Tibial nerve (tissue), 4 donors: ENCODE measurements at regions not wholly inside any gene's neighbourhood (a gene's known extent, or its start where the extent isn't known, plus 50 kb on each side); places are given as distances from the start of the nearest gene placed in this dataset.
"Not testable (repeated sequence)": the region's sequence is repeated elsewhere in the genome, so short reads cannot be mapped to it uniquely, and the experiment has no call there.

Experiments used
- DNase-seq, 2 donors: peaks; one replicate each; pipeline ENCODE4 v3.0.0-alpha.2; 2019; ENCODE audit warnings: low spot score in 2 of 2
- H3K27ac ChIP-seq, 4 donors: fragments of 200-600 bp; sonication (generic) in 3 of 4; one replicate each; pipeline ENCODE4 v1.5.1; 2017 to 2019; ENCODE audit warnings: mild to moderate bottlenecking in 1 of 4
- H3K27me3 ChIP-seq, 2 donors: fragments of 200-600 bp; sonication (generic) in 1 of 2; one replicate each; pipeline versions ENCODE4 v1.5.1 to v1.6.0; 2017 to 2019
- H3K36me3 ChIP-seq, 3 donors: fragments of 200-600 bp; sonication (generic); one replicate each; pipeline ENCODE4 v1.5.1; 2018 to 2019
- H3K4me1 ChIP-seq, 4 donors: fragments of 200-600 bp; sonication (generic) in 3 of 4; one replicate each; pipeline ENCODE4 v1.5.1; 2017 to 2019
- H3K4me3 ChIP-seq, 4 donors: fragments of 200-600 bp; sonication (generic) in 3 of 4; one replicate each; pipeline ENCODE4 v1.5.1; 2017 to 2019; ENCODE audit warnings: mild to moderate bottlenecking in 1 of 4, moderate library complexity in 1 of 4
- H3K9me3 ChIP-seq, 4 donors: fragments of 200-600 bp; sonication (generic) in 3 of 4; one replicate each; pipeline ENCODE4 v1.5.1; 2017 to 2019
- CTCF ChIP-seq, 5 experiments: fragments of 200-600 bp in 3 of 5; fragments of 450-650 bp in 2 of 5; sonication (generic) in 3 of 5; IDR thresholded peaks; one replicate each; pipeline ENCODE4 v1.5.1; 2016 to 2019; ENCODE audit warnings: antibody characterized with exemption in 5 of 5, mild to moderate bottlenecking in 3 of 5, moderate library complexity in 2 of 5
- EP300 ChIP-seq, 2 donors: sonication (generic); formaldehyde crosslinking; IDR thresholded peaks; one replicate each; pipeline ENCODE4 v1.6.1; 2017; ENCODE audit warnings: antibody characterized with exemption in 2 of 2, mild to moderate bottlenecking in 1 of 2
- POLR2A ChIP-seq, 2 donors: fragments of 450-650 bp; IDR thresholded peaks; one replicate each; pipeline ENCODE4 v1.6.1; 2017; ENCODE audit warnings: antibody characterized with exemption in 2 of 2, mild to moderate bottlenecking in 2 of 2, moderate library complexity in 2 of 2
- WGBS, 2 donors: methylation state at CpG; one replicate each; pipeline ENCODE4 v1.1.5; 2018; 5-methylcytosine and 5-hydroxymethylcytosine counted together

- Histone ChIP-seq H3K9me3 (no peaks in the 10 kb centered on the region), H3K36me3 (no peaks in the 10 kb centered on the region), H3K27me3 (no peaks in the 10 kb centered on the region), H3K4me1 (no peaks in the 10 kb centered on the region), H3K27ac (no peak overlapping the region), H3K4me3 (no peak overlapping the region)
- no peak for TF ChIP-seq CTCF (IDR thresholded peaks at IDR 0.05)
- no peak for TF ChIP-seq POLR2A (IDR thresholded peaks at IDR 0.05)
- TF ChIP-seq EP300 (IDR thresholded peaks at IDR 0.05): no peak
- WGBS, 2 donors: 55 to 59% methylated on average over 10 of the region's 10 CpGs
- no peak for DNase-seq
Observed at GRCh38 chr5:25224316-25224982, 579.7 kb upstream of the CDH10 start.

- not testable (repeated sequence) for H3K4me1 ChIP-seq, H3K36me3 ChIP-seq, H3K27me3 ChIP-seq, H3K27ac ChIP-seq, DNase-seq, H3K4me3 ChIP-seq, H3K9me3 ChIP-seq
- whole genome bisulfite sequencing, 2 donors: 96 to 98% methylated on average over 19 to 23 of the region's 23 CpGs
Observed at GRCh38 chr5:25199902-25200301, 555.1 kb upstream of the CDH10 start.

- H3K27ac ChIP-seq: no peak overlapping the region
- no peaks in the 10 kb centered on the region for H3K36me3 ChIP-seq
- no peaks in the 10 kb centered on the region for H3K4me1 ChIP-seq
- no peak overlapping the region for H3K4me3 ChIP-seq
- no peak for TF ChIP-seq EP300 (IDR thresholded peaks at IDR 0.05)
- TF ChIP-seq POLR2A (IDR thresholded peaks at IDR 0.05): no peak
- no peak for TF ChIP-seq CTCF (IDR thresholded peaks at IDR 0.05)
- 94 to 96% methylated on average over 51 to 55 of the region's 55 CpGs for WGBS, 2 donors
- peaks cover 0 to 7% (median 0%) of the 10 kb centered on the region in 4 donors for H3K9me3 ChIP-seq
- DNase-seq: no peak
- H3K27me3 ChIP-seq: no peaks in the 10 kb centered on the region
Observed at GRCh38 chr5:25190521-25191000, 545.8 kb upstream of the CDH10 start.

GRCh38 chr5:25181249-25181648 is 536.5 kb upstream of the CDH10 start:
- WGBS, 2 donors: 73 to 88% methylated on average over 5 of the region's 5 CpGs
- H3K36me3 ChIP-seq: no peaks in the 10 kb centered on the region
- peaks cover 0 to 4% (median 0%) of the 10 kb centered on the region in 4 donors for H3K9me3 ChIP-seq
- TF ChIP-seq CTCF (IDR thresholded peaks at IDR 0.05) (no peak), EP300 (IDR thresholded peaks at IDR 0.05) (no peak), POLR2A (IDR thresholded peaks at IDR 0.05) (no peak)
- DNase-seq: no peak
- no peaks in the 10 kb centered on the region for H3K27me3 ChIP-seq
- H3K27ac ChIP-seq: no peak overlapping the region
- no peaks in the 10 kb centered on the region for H3K4me1 ChIP-seq
- H3K4me3 ChIP-seq: no peak overlapping the region

GRCh38 chr5:25162616-25163015 is 517.8 kb upstream of the CDH10 start:
- not testable (repeated sequence) for H3K27me3 ChIP-seq, H3K9me3 ChIP-seq, DNase-seq, H3K4me3 ChIP-seq, H3K36me3 ChIP-seq, H3K4me1 ChIP-seq, H3K27ac ChIP-seq
- 0% methylated on average over 1 of the region's 1 CpG for WGBS, 2 donors

GRCh38 chr5:25160891-25161290 is 516.1 kb upstream of the CDH10 start:
- H3K9me3 ChIP-seq: no peaks in the 10 kb centered on the region
- no peaks in the 10 kb centered on the region for H3K4me1 ChIP-seq
- no peak overlapping the region for H3K27ac ChIP-seq
- no peak for TF ChIP-seq CTCF (IDR thresholded peaks at IDR 0.05)
- no peak for TF ChIP-seq EP300 (IDR thresholded peaks at IDR 0.05)
- TF ChIP-seq POLR2A (IDR thresholded peaks at IDR 0.05): no peak
- no peak for DNase-seq
- no peaks in the 10 kb centered on the region for H3K36me3 ChIP-seq
- no peak overlapping the region for H3K4me3 ChIP-seq
- H3K27me3 ChIP-seq: no peaks in the 10 kb centered on the region
- WGBS, 2 donors: 75 to 79% methylated on average over 1 of the region's 1 CpG
